Right lobe of liver (tissue), 4 donors: ENCODE measurements at regions not wholly inside any gene's neighbourhood (a gene's known extent, or its start where the extent isn't known, plus 50 kb on each side); places are given as distances from the start of the nearest gene placed in this dataset.

ENCODE experiments used
- POLR2A ChIP-seq: fragments of 450-650 bp; IDR thresholded peaks from one replicate; pipeline ENCODE4 v1.6.1; 2017; ENCODE audit warnings: antibody characterized with exemption, mild to moderate bottlenecking
- TF ChIP-seq, protein P1 (sequence below), 4 donors: fragments of 200-600 bp in 3 of 4; fragments of 450-650 bp in 1 of 4; IDR thresholded peaks; one replicate each; pipeline versions ENCODE4 v1.5.1 to v1.8.0; 2016 to 2022; ENCODE audit warnings: antibody characterized with exemption in 4 of 4, mild to moderate bottlenecking in 2 of 4
- donor health status: DM: no; HTN: no; CAD: no.
- donor health status: DM: no; HTN: no; CAD: no.
- donor health status: DM: no; HTN: yes; CAD: no.

DNA sequence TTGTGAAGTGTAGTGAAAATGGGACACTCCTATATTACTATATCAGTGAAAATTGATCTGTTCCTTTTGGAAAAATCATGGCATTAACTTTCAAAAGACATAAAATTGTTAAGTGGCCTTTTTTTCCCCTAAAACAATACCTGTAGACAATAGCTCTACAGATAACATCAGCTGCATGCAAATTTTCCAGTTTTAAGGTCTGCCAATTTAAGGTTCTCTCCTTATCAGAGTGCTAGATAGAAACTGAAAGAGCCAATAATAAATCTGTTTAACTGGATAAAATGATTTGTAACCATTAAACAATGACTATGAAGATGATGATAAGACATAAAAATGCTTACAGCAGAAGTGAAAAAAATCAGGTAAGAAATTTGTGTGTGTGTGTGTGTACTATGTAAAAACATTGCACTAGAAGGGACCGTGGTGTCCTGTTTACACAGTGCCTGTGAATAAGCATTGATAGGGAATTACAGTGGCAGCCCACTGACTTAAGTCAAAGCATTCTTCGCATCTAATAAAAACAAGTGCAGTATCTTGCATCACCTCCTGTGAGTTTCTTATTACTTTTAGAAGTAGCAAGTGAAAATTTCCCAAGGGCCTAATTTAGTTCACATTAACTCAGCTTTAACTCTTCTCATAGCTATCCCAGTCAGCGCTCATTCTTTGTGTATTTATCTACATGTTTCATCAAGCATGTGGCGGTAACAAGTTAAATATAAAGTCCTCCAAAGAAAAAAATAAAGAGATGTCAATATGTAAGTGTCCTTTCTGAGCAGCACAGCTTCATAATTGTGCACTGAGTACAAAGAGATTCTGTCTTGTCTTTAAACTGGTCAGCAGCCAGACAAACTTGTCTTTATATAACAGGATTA, 261.9 kb downstream of the ARL4A start:
- TF ChIP-seq, protein P1, sequence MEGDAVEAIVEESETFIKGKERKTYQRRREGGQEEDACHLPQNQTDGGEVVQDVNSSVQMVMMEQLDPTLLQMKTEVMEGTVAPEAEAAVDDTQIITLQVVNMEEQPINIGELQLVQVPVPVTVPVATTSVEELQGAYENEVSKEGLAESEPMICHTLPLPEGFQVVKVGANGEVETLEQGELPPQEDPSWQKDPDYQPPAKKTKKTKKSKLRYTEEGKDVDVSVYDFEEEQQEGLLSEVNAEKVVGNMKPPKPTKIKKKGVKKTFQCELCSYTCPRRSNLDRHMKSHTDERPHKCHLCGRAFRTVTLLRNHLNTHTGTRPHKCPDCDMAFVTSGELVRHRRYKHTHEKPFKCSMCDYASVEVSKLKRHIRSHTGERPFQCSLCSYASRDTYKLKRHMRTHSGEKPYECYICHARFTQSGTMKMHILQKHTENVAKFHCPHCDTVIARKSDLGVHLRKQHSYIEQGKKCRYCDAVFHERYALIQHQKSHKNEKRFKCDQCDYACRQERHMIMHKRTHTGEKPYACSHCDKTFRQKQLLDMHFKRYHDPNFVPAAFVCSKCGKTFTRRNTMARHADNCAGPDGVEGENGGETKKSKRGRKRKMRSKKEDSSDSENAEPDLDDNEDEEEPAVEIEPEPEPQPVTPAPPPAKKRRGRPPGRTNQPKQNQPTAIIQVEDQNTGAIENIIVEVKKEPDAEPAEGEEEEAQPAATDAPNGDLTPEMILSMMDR (IDR thresholded peaks at IDR 0.05): no peak
- TF ChIP-seq POLR2A: no peak
